CD14-positive monocyte (primary cell): ENCODE measurements at regions not wholly inside any gene's neighbourhood (a gene's known extent, or its start where the extent isn't known, plus 50 kb on each side); places are given as distances from the start of the nearest gene placed in this dataset.

Experiments
- DNase-seq, 3 donors: peaks; one replicate each; pipeline ENCODE4 v3.0.0-alpha.2; 2011 to 2022
- H2AFZ ChIP-seq: 2 replicates; pipeline ENCODE4 v1.6.0; 2012; ENCODE audit warnings: mild to moderate bottlenecking, low read depth, low read length, inconsistent platforms; ENCODE audit not compliant: insufficient read depth, poor library complexity, severe bottlenecking
- H3K27ac ChIP-seq, 2 donors: 1 replicate in 1 of 2; 2 replicates in 1 of 2; pipeline ENCODE4 v1.5.1; 2012 to 2013; ENCODE audit warnings: low read length in 2 of 2, control low read depth in 1 of 2, inconsistent platforms in 1 of 2, low read depth in 1 of 2, mild to moderate bottlenecking in 1 of 2
- H3K27me3 ChIP-seq, 2 donors: one replicate each; pipeline versions ENCODE4 v1.6.0 to v1.6.1; 2011 to 2013; ENCODE audit warnings: low read length in 2 of 2; ENCODE audit not compliant: control insufficient read depth in 2 of 2, insufficient read depth in 2 of 2
- H3K36me3 ChIP-seq, 2 donors: replicated peaks in 1 of 2; 1 replicate in 1 of 2; 2 replicates in 1 of 2; pipeline versions ENCODE4 v1.5.1 to v1.6.1; 2012 to 2013; ENCODE audit warnings: low read length in 2 of 2, control low read depth in 1 of 2, inconsistent platforms in 1 of 2, mild to moderate bottlenecking in 1 of 2; ENCODE audit not compliant: insufficient read depth in 2 of 2, control insufficient read depth in 1 of 2
- H3K4me1 ChIP-seq, 2 donors: 1 replicate in 1 of 2; 2 replicates in 1 of 2; pipeline versions ENCODE4 v1.5.1 to v1.6.1; 2012 to 2013; ENCODE audit warnings: low read length in 2 of 2, control low read depth in 1 of 2, inconsistent platforms in 1 of 2, mild to moderate bottlenecking in 1 of 2, moderate library complexity in 1 of 2; ENCODE audit not compliant: insufficient read depth in 2 of 2, control insufficient read depth in 1 of 2
- H3K4me2 ChIP-seq: replicated peaks from 2 replicates; pipeline ENCODE3; 2012; ENCODE audit warnings: low read length, moderate library complexity, mild to moderate bottlenecking; ENCODE audit not compliant: poor library complexity, severe bottlenecking; ENCODE audit errors: extremely low read depth
- H3K4me3 ChIP-seq, 3 experiments: fragments of 200-600 bp in 1 of 3; sonication (generic) in 1 of 3; replicated peaks in 1 of 3; 1 replicate in 2 of 3; 2 replicates in 1 of 3; pipeline ENCODE4 v1.5.1; 2011 to 2013; ENCODE audit warnings: low read length in 3 of 3, mild to moderate bottlenecking in 3 of 3, control low read depth in 2 of 3, low read depth in 2 of 3, inconsistent platforms in 1 of 3, moderate library complexity in 1 of 3
- H3K79me2 ChIP-seq: 2 replicates; pipeline ENCODE4 v1.6.0; 2012; ENCODE audit warnings: mild to moderate bottlenecking, control low read depth, inconsistent platforms, low read length, moderate library complexity; ENCODE audit not compliant: insufficient read depth
- H3K9ac ChIP-seq: 2 replicates; pipeline ENCODE4 v1.6.0; 2017; ENCODE audit warnings: low read length, mild to moderate bottlenecking; ENCODE audit not compliant: insufficient read depth, poor library complexity, severe bottlenecking
- H3K9me3 ChIP-seq, 2 donors: replicated peaks in 1 of 2; 1 replicate in 1 of 2; 2 replicates in 1 of 2; pipeline versions ENCODE4 v1.5.1 to v1.6.1; 2012 to 2013; ENCODE audit warnings: low read length in 2 of 2, control low read depth in 1 of 2; ENCODE audit not compliant: control insufficient read depth in 1 of 2, insufficient read depth in 1 of 2
- H4K20me1 ChIP-seq: 2 replicates; pipeline ENCODE4 v1.6.0; 2012; ENCODE audit warnings: mild to moderate bottlenecking, low read length, control low read depth, moderate library complexity; ENCODE audit not compliant: insufficient read depth
- H3K27ac Mint-ChIP-seq, 7 donors: one replicate each; pipeline ENCODE4 v1.8.0; 2020; ENCODE audit warnings: mild to moderate bottlenecking in 7 of 7, mixed read lengths in 7 of 7, moderate library complexity in 6 of 7, inconsistent platforms in 2 of 7
- H3K27me3 Mint-ChIP-seq, 3 donors: one replicate each; pipeline ENCODE4 v1.8.0; 2021 to 2022; ENCODE audit warnings: low read depth in 3 of 3, mild to moderate bottlenecking in 3 of 3, mixed read lengths in 3 of 3, moderate library complexity in 3 of 3, inconsistent platforms in 1 of 3
- H3K36me3 Mint-ChIP-seq, 2 donors: one replicate each; pipeline ENCODE4 v1.8.0; 2020; ENCODE audit warnings: mixed read lengths in 2 of 2, inconsistent platforms in 1 of 2, mild to moderate bottlenecking in 1 of 2
- H3K4me1 Mint-ChIP-seq: one replicate; pipeline ENCODE4 v1.8.0; 2020; ENCODE audit warnings: mild to moderate bottlenecking, mixed read lengths
- H3K4me3 Mint-ChIP-seq, 2 donors: one replicate each; pipeline ENCODE4 v1.8.0; 2020; ENCODE audit warnings: mild to moderate bottlenecking in 2 of 2, mixed read lengths in 2 of 2, moderate library complexity in 1 of 2
- H3K9me3 Mint-ChIP-seq, 7 donors: one replicate each; pipeline ENCODE4 v1.8.0; 2020 to 2022; ENCODE audit warnings: mixed read lengths in 7 of 7, mild to moderate bottlenecking in 6 of 7, moderate library complexity in 6 of 7, inconsistent platforms in 2 of 7
- CTCF ChIP-seq: fragments of 200-600 bp; IDR thresholded peaks from one replicate; pipeline ENCODE4 v1.8.0; 2022; ENCODE audit warnings: antibody characterized with exemption, mild to moderate bottlenecking
- WGBS: methylation state at CpG from one replicate; pipeline ENCODE4 v1.1.5; 2013; ENCODE audit warnings: missing lambda C conversion rate; ENCODE audit not compliant: insufficient coverage; 5-methylcytosine and 5-hydroxymethylcytosine counted together
- intact Hi-C, 2 donors: fragments of 100-400 bp; cut with micrococcal nuclease; formaldehyde crosslinking; loops; one replicate each; pipeline versions ENCODE4 v1.15.0 to v1.15.1; 2023

- Histone ChIP-seq H3K4me2 (no peak overlapping the region), H3K9ac (no peak overlapping the region), H3K27ac (no peak overlapping the region), H3K9me3 (no peaks in the 10 kb centered on the region), H3K27me3 (no peaks in the 10 kb centered on the region), H3K36me3 (no peaks in the 10 kb centered on the region), H3K79me2 (no peaks in the 10 kb centered on the region), H2AFZ (no peak overlapping the region), H4K20me1 (no peaks in the 10 kb centered on the region), H3K4me3 (no peak overlapping the region), H3K4me1 (peaks cover 4 to 6% of the 10 kb centered on the region in 2 donors)
- no peaks in the 10 kb centered on the region for H3K36me3 Mint-ChIP-seq
- no peak overlapping the region for H3K27ac Mint-ChIP-seq
- H3K27me3 Mint-ChIP-seq = peaks cover 0 to 1% (median 0%) of the 10 kb centered on the region in 3 donors
- WGBS = no CpG with 5 or more reads among the region's 4 CpGs
- TF ChIP-seq CTCF = no peak
- DNase-seq = no peak
- intact Hi-C loops = no loop called here
- H3K9me3 Mint-ChIP-seq = peaks cover 0 to 2% (median 0%) of the 10 kb centered on the region in 7 donors
- H3K4me3 Mint-ChIP-seq = no peak overlapping the region
- peaks cover 9% of the 10 kb centered on the region for H3K4me1 Mint-ChIP-seq
Measured at GRCh38 chr3:178019645-178020044, 516.6 kb upstream of the KCNMB2 start.

DNA sequence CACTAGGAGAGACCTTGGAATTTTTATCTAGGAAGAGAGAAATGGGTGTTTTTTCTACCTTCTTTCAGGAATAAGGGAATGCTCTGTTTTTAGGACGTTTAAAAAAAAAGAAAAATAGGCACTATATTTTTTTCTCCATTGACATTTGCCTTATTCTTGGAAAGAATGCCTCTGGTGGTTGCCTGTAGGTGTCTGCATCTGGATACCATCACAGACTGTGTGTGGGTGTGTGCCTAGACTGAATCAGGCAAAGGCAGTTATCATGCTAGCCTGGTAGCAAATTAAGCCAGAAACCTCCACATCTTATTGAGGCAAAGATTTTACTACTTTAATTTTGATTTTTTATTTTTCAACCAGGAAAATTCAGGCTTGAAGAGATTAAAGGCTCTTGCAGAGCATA is 513.6 kb upstream of the KCNMB2 start:
- Histone ChIP-seq H2AFZ (no peak overlapping the region), H3K4me2 (no peak overlapping the region), H3K4me3 (no peak overlapping the region), H3K27ac (no peak overlapping the region), H3K4me1 (no peaks in the 10 kb centered on the region), H3K27me3 (no peaks in the 10 kb centered on the region), H3K9ac (no peak overlapping the region), H3K9me3 (no peaks in the 10 kb centered on the region), H4K20me1 (no peaks in the 10 kb centered on the region), H3K36me3 (no peaks in the 10 kb centered on the region), H3K79me2 (no peaks in the 10 kb centered on the region)
- WGBS = no CpG with 5 or more reads among the region's 1 CpG
- Mint-ChIP-seq H3K27ac (no peak overlapping the region), H3K4me3 (no peak overlapping the region), H3K4me1 (no peaks in the 10 kb centered on the region), H3K9me3 (peaks cover 0 to 2% (median 0%) of the 10 kb centered on the region in 7 donors), H3K36me3 (no peaks in the 10 kb centered on the region), H3K27me3 (peaks cover 0 to 1% (median 0%) of the 10 kb centered on the region in 3 donors)
- DNase-seq = no peak
- TF ChIP-seq CTCF = no peak
- intact Hi-C loops = no loop called here
